HEK293 (cell line): ENCODE measurements at regions not wholly inside any gene's neighbourhood (a gene's known extent, or its start where the extent isn't known, plus 50 kb on each side); places are given as distances from the start of the nearest gene placed in this dataset.

Experiments used
- CTCF ChIA-PET: fragments of 350-600 bp; formaldehyde crosslinking; extraction: SDS; loops from one replicate; lab custom pipeline; 2021; ENCODE audit warnings: antibody characterized with exemption; lab: Yijun Ruan, JAX
- POLR2A ChIA-PET: fragments of 300-600 bp; formaldehyde crosslinking; extraction: SDS; loops from one replicate; lab custom pipeline; 2020; ENCODE audit warnings: antibody characterized with exemption, inconsistent platforms; lab: Yijun Ruan, JAX
- H3K27ac ChIP-seq: fragments of 200-500 bp; sonication (Bioruptor generic); 2 replicates; pipeline ENCODE4 v1.5.1; 2014; ENCODE audit warnings: low read depth, low read length, control low read depth, inconsistent platforms; ENCODE audit errors: extremely low read depth
- H3K36me3 ChIP-seq, 2 experiments: fragments of 200-500 bp in 1 of 2; sonication (Bioruptor generic) in 1 of 2; 1 replicate in 1 of 2; 2 replicates in 1 of 2; pipeline ENCODE4 v1.5.1; 2014 to 2017; ENCODE audit warnings: inconsistent platforms in 2 of 2, low read length in 2 of 2; ENCODE audit not compliant: control insufficient read depth in 2 of 2, insufficient read depth in 1 of 2
- H3K4me1 ChIP-seq: fragments of 200-500 bp; sonication (Bioruptor generic); 2 replicates; pipeline ENCODE4 v1.5.1; 2014; ENCODE audit warnings: mild to moderate bottlenecking, low read length, inconsistent platforms; ENCODE audit not compliant: control insufficient read depth, insufficient read depth
- H3K4me3 ChIP-seq: 2 replicates; pipeline ENCODE4 v1.5.1; 2011; ENCODE audit warnings: low read depth, mild to moderate bottlenecking, control low read depth, low read length, moderate library complexity
- H3K9me3 ChIP-seq: fragments of 200-500 bp; sonication (Bioruptor generic); 2 replicates; pipeline ENCODE4 v1.5.1; 2014; ENCODE audit warnings: low read depth, low read length, inconsistent platforms; ENCODE audit not compliant: control insufficient read depth, insufficient read depth
- BCL11A ChIP-seq: fragments of 450-650 bp; formaldehyde crosslinking; IDR thresholded peaks from 2 replicates; pipeline ENCODE4 v1.5.1; 2016; ENCODE audit warnings: low read depth, missing biosample characterization, missing genetic modification characterization
- CTCF ChIP-seq: fragments of 450-650 bp; formaldehyde crosslinking; IDR thresholded peaks from 2 replicates; pipeline ENCODE4 v1.5.1; 2016; ENCODE audit warnings: missing biosample characterization, missing genetic modification characterization
- EGR2 ChIP-seq: fragments of 450-650 bp; formaldehyde crosslinking; IDR thresholded peaks from 2 replicates; pipeline ENCODE4 v1.5.1; 2016; ENCODE audit warnings: low read depth, missing biosample characterization, missing genetic modification characterization
- GLI4 ChIP-seq: fragments of 450-650 bp; formaldehyde crosslinking; IDR thresholded peaks from 2 replicates; pipeline ENCODE4 v1.5.1; 2016; ENCODE audit warnings: missing biosample characterization, missing genetic modification characterization
- PRDM1 ChIP-seq: fragments of 450-650 bp; formaldehyde crosslinking; IDR thresholded peaks from 2 replicates; pipeline ENCODE4; 2016; ENCODE audit warnings: missing biosample characterization, missing genetic modification characterization
- ZBTB48 ChIP-seq: fragments of 450-650 bp; formaldehyde crosslinking; IDR thresholded peaks from 2 replicates; pipeline ENCODE4 v1.5.1; 2016; ENCODE audit warnings: missing biosample characterization, missing genetic modification characterization
- ZIC2 ChIP-seq: fragments of 450-650 bp; formaldehyde crosslinking; IDR thresholded peaks from 2 replicates; pipeline ENCODE4 v1.5.1; 2016; ENCODE audit warnings: missing biosample characterization, missing genetic modification characterization
- ZNF146 ChIP-seq: fragments of 450-650 bp; formaldehyde crosslinking; IDR thresholded peaks from 2 replicates; pipeline ENCODE4 v1.5.1; 2016; ENCODE audit warnings: missing biosample characterization, missing genetic modification characterization
- ZNF302 ChIP-seq: fragments of 450-650 bp; formaldehyde crosslinking; IDR thresholded peaks from 2 replicates; pipeline ENCODE4 v1.5.1; 2016; ENCODE audit warnings: missing biosample characterization, missing genetic modification characterization, low read depth
- ZNF324 ChIP-seq: fragments of 450-650 bp; formaldehyde crosslinking; IDR thresholded peaks from 2 replicates; pipeline ENCODE4 v1.5.1; 2016; ENCODE audit warnings: missing biosample characterization, missing genetic modification characterization
- ZNF341 ChIP-seq: fragments of 450-650 bp; formaldehyde crosslinking; IDR thresholded peaks from 2 replicates; pipeline ENCODE4; 2016; ENCODE audit warnings: low read depth, missing biosample characterization, missing genetic modification characterization
- ZNF692 ChIP-seq: fragments of 450-650 bp; formaldehyde crosslinking; IDR thresholded peaks from 2 replicates; pipeline ENCODE4 v1.5.1; 2016; ENCODE audit warnings: missing biosample characterization, missing genetic modification characterization
- ZNF837 ChIP-seq: fragments of 450-650 bp; formaldehyde crosslinking; IDR thresholded peaks from 2 replicates; pipeline ENCODE4 v1.5.1; 2016; ENCODE audit warnings: missing biosample characterization, missing genetic modification characterization
- ZSCAN16 ChIP-seq: fragments of 450-650 bp; formaldehyde crosslinking; IDR thresholded peaks from 2 replicates; pipeline ENCODE4 v1.5.1; 2016; ENCODE audit warnings: missing biosample characterization, missing genetic modification characterization
- TF ChIP-seq, protein P1 (sequence below): fragments of 450-650 bp; formaldehyde crosslinking; IDR thresholded peaks from 2 replicates; pipeline ENCODE4 v1.5.1; 2016; ENCODE audit warnings: missing biosample characterization, missing genetic modification characterization, borderline replicate concordance
- TF ChIP-seq, protein P2 (sequence below): fragments of 450-650 bp; formaldehyde crosslinking; IDR thresholded peaks from 2 replicates; pipeline ENCODE4 v1.5.1; 2017; ENCODE audit warnings: missing biosample characterization, missing genetic modification characterization
- TF ChIP-seq, protein P3 (sequence below): fragments of 450-650 bp; formaldehyde crosslinking; IDR thresholded peaks from 2 replicates; pipeline ENCODE4 v1.5.1; 2016; ENCODE audit warnings: missing biosample characterization, missing genetic modification characterization

DNA sequence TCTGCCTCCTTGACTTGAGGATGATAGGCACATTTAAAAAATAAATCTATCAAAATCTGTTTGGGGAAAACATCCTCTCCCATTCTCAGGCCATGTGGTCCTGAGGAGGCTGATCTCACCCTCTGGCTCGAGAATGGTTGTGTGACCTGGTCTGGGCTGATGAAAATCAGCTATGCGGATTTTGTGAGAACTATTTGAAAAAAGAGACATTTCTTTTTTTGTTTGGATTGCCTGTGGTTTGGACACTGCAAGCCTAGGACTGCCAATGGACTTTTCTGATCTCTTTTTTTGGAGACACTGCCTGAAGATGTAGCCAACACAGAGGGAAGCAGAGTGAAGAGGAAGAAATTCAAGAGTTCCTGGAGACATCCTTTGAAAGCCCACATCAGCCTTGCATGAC is 145.9 kb downstream of the HS3ST3B1 start:
- ChIA-PET POLR2A (no interaction called here), CTCF (interaction anchor here (0.7 kb wide), 1 partner anchor 10 kb away, joined by 3 read pairs; no protein-coding TSS in a partner anchor)
- no peak for TF ChIP-seq PRDM1 (tag by site-specific recombination)
- no peak for TF ChIP-seq ZNF324 (tag by site-specific recombination)
- TF ChIP-seq ZNF341 (tag by site-specific recombination) = no peak
- TF ChIP-seq ZNF302 (tag by site-specific recombination) = no peak
- no peak for TF ChIP-seq ZNF837
- TF ChIP-seq BCL11A (tag by site-specific recombination) = no peak
- TF ChIP-seq ZNF692 (tag by site-specific recombination) = no peak
- no peak for TF ChIP-seq EGR2
- no peak overlapping the region for H3K4me3 ChIP-seq
- no peaks in the 10 kb centered on the region for H3K9me3 ChIP-seq
- no peaks in the 10 kb centered on the region for H3K36me3 ChIP-seq
- H3K4me1 ChIP-seq = peaks cover 3% of the 10 kb centered on the region
- H3K27ac ChIP-seq = no peak overlapping the region

- no peak for TF ChIP-seq ZBTB48 (tag by site-specific recombination)
- no peak for TF ChIP-seq ZNF146 (tag by site-specific recombination)
- TF ChIP-seq, protein P1, sequence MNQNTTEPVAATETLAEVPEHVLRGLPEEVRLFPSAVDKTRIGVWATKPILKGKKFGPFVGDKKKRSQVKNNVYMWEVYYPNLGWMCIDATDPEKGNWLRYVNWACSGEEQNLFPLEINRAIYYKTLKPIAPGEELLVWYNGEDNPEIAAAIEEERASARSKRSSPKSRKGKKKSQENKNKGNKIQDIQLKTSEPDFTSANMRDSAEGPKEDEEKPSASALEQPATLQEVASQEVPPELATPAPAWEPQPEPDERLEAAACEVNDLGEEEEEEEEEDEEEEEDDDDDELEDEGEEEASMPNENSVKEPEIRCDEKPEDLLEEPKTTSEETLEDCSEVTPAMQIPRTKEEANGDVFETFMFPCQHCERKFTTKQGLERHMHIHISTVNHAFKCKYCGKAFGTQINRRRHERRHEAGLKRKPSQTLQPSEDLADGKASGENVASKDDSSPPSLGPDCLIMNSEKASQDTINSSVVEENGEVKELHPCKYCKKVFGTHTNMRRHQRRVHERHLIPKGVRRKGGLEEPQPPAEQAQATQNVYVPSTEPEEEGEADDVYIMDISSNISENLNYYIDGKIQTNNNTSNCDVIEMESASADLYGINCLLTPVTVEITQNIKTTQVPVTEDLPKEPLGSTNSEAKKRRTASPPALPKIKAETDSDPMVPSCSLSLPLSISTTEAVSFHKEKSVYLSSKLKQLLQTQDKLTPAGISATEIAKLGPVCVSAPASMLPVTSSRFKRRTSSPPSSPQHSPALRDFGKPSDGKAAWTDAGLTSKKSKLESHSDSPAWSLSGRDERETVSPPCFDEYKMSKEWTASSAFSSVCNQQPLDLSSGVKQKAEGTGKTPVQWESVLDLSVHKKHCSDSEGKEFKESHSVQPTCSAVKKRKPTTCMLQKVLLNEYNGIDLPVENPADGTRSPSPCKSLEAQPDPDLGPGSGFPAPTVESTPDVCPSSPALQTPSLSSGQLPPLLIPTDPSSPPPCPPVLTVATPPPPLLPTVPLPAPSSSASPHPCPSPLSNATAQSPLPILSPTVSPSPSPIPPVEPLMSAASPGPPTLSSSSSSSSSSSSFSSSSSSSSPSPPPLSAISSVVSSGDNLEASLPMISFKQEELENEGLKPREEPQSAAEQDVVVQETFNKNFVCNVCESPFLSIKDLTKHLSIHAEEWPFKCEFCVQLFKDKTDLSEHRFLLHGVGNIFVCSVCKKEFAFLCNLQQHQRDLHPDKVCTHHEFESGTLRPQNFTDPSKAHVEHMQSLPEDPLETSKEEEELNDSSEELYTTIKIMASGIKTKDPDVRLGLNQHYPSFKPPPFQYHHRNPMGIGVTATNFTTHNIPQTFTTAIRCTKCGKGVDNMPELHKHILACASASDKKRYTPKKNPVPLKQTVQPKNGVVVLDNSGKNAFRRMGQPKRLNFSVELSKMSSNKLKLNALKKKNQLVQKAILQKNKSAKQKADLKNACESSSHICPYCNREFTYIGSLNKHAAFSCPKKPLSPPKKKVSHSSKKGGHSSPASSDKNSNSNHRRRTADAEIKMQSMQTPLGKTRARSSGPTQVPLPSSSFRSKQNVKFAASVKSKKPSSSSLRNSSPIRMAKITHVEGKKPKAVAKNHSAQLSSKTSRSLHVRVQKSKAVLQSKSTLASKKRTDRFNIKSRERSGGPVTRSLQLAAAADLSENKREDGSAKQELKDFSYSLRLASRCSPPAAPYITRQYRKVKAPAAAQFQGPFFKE (tag by site-specific recombination) = no peak
- TF ChIP-seq, all 188 proteins: peak for 0
- Histone ChIP-seq H3K4me3 (no peak overlapping the region), H3K9me3 (no peaks in the 10 kb centered on the region), H3K36me3 (no peaks in the 10 kb centered on the region), H3K27ac (no peak overlapping the region), H3K4me1 (peaks cover 3% of the 10 kb centered on the region)
- CTCF ChIA-PET = no interaction called here
- POLR2A ChIA-PET = no interaction called here
These were observed 144.0 kb downstream of the HS3ST3B1 start for GRCh38 chr17:14444915-14445314.

- H3K36me3 ChIP-seq = no peaks in the 10 kb centered on the region
- peaks cover 3% of the 10 kb centered on the region for H3K4me1 ChIP-seq
- no peak overlapping the region for H3K27ac ChIP-seq
- no peaks in the 10 kb centered on the region for H3K9me3 ChIP-seq
- no peak overlapping the region for H3K4me3 ChIP-seq
- CTCF ChIA-PET = interaction anchor here (0.6 kb wide), 1 partner anchor 980 kb away, joined by 3 read pairs; no protein-coding TSS in a partner anchor
- POLR2A ChIA-PET = no interaction called here
- TF ChIP-seq, protein P2, sequence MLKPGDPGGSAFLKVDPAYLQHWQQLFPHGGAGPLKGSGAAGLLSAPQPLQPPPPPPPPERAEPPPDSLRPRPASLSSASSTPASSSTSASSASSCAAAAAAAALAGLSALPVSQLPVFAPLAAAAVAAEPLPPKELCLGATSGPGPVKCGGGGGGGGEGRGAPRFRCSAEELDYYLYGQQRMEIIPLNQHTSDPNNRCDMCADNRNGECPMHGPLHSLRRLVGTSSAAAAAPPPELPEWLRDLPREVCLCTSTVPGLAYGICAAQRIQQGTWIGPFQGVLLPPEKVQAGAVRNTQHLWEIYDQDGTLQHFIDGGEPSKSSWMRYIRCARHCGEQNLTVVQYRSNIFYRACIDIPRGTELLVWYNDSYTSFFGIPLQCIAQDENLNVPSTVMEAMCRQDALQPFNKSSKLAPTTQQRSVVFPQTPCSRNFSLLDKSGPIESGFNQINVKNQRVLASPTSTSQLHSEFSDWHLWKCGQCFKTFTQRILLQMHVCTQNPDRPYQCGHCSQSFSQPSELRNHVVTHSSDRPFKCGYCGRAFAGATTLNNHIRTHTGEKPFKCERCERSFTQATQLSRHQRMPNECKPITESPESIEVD (tag by site-specific recombination) = peak; percentile 61
- TF ChIP-seq CTCF (tag by site-specific recombination) (no peak), ZIC2 (tag by site-specific recombination) (no peak), GLI4 (no peak), ZSCAN16 (tag by site-specific recombination) (no peak)
- TF ChIP-seq, protein P3, sequence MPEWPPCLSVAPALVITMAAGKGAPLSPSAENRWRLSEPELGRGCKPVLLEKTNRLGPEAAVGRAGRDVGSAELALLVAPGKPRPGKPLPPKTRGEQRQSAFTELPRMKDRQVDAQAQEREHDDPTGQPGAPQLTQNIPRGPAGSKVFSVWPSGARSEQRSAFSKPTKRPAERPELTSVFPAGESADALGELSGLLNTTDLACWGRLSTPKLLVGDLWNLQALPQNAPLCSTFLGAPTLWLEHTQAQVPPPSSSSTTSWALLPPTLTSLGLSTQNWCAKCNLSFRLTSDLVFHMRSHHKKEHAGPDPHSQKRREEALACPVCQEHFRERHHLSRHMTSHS (tag by site-specific recombination) = no peak
These were observed 142.1 kb downstream of the HS3ST3B1 start for GRCh38 chr17:14442798-14443528.
